H1 (cell line): ENCODE measurements at regions not wholly inside any gene's neighbourhood (a gene's known extent, or its start where the extent isn't known, plus 50 kb on each side); places are given as distances from the start of the nearest gene placed in this dataset.

Experiments
- CTCF ChIA-PET: fragments of 300-600 bp; sonication (Branson Sonifier 250); formaldehyde crosslinking; loops from one replicate; lab custom pipeline; 2021; ENCODE audit not compliant: partially characterized antibody; lab: Charles Lee
- POLR2A ChIA-PET: fragments of 300-600 bp; sonication (Branson Sonifier 250); formaldehyde crosslinking; loops from one replicate; lab custom pipeline; 2021; ENCODE audit warnings: inconsistent platforms; ENCODE audit not compliant: partially characterized antibody; lab: Charles Lee
- DNase-seq, 2 experiments: peaks; one replicate each; pipeline versions ENCODE4 v3.0.0 to v3.0.0-alpha.2; 2010 to 2022; ENCODE audit warnings: low spot score in 2 of 2, low read depth in 1 of 2, mixed read lengths in 1 of 2
- FAIRE-seq: peaks from 2 replicates; lab custom pipeline; 2011; peaks lifted over from hg19 to GRCh38; lab: Jason Lieb, UNC
- H2AFZ ChIP-seq: 2 replicates; pipeline ENCODE4 v1.8.1; 2012; ENCODE audit warnings: low read length, inconsistent platforms
- H2AK5ac ChIP-seq: 2 replicates; pipeline ENCODE4 v1.6.1; 2013; ENCODE audit warnings: low read depth, low read length
- H2BK120ac ChIP-seq: replicated peaks from 2 replicates; pipeline ENCODE3; 2013; ENCODE audit warnings: low read depth, low read length, inconsistent platforms
- H2BK12ac ChIP-seq: 2 replicates; pipeline ENCODE4 v1.6.1; 2013; ENCODE audit warnings: low read depth, low read length
- H2BK15ac ChIP-seq: 2 replicates; pipeline ENCODE4 v1.6.1; 2013; ENCODE audit warnings: low read length
- H2BK20ac ChIP-seq: 2 replicates; pipeline ENCODE4 v1.6.1; 2013; ENCODE audit warnings: low read length
- H2BK5ac ChIP-seq: 2 replicates; pipeline ENCODE4 v1.6.1; 2013; ENCODE audit warnings: low read depth, low read length
- H3K14ac ChIP-seq: 2 replicates; pipeline ENCODE4 v1.6.1; 2013; ENCODE audit warnings: inconsistent platforms; ENCODE audit not compliant: insufficient read length
- H3K18ac ChIP-seq: 2 replicates; pipeline ENCODE4 v1.6.1; 2013; ENCODE audit warnings: low read length; ENCODE audit errors: extremely low read depth
- H3K23ac ChIP-seq: 2 replicates; pipeline ENCODE4 v1.6.1; 2013; ENCODE audit warnings: inconsistent platforms; ENCODE audit not compliant: insufficient read length
- H3K23me2 ChIP-seq: 2 replicates; pipeline ENCODE4 v1.6.1; 2013; ENCODE audit warnings: low read depth, low read length
- H3K27ac ChIP-seq: 2 replicates; pipeline ENCODE4 v1.6.1; 2011; ENCODE audit warnings: low read depth, low read length, inconsistent platforms
- H3K27me3 ChIP-seq, 4 experiments: replicated peaks in 1 of 4; 1 replicate in 1 of 4; 2 replicates in 3 of 4; pipeline versions ENCODE4 v1.6.1 to v1.8.1; 2011 to 2013; ENCODE audit warnings: low read length in 3 of 4, mild to moderate bottlenecking in 3 of 4, inconsistent platforms in 2 of 4, mixed read lengths in 2 of 4, moderate library complexity in 1 of 4; ENCODE audit not compliant: control insufficient read depth in 3 of 4, insufficient read depth in 3 of 4; ENCODE audit errors: extremely low read depth in 1 of 4
- H3K36me3 ChIP-seq, 4 experiments: 2 replicates each; pipeline versions ENCODE4 v1.6.1 to v1.8.1; 2011 to 2013; ENCODE audit warnings: mild to moderate bottlenecking in 4 of 4, low read length in 3 of 4, moderate library complexity in 2 of 4, control low read depth in 1 of 4, inconsistent platforms in 1 of 4; ENCODE audit not compliant: insufficient read depth in 4 of 4, control insufficient read depth in 2 of 4
- H3K4ac ChIP-seq: replicated peaks from 2 replicates; pipeline ENCODE3; 2013; ENCODE audit warnings: low read length, low read depth, mixed read lengths, inconsistent platforms; ENCODE audit not compliant: insufficient read length
- H3K4me1 ChIP-seq, 4 experiments: replicated peaks in 1 of 4; 1 replicate in 1 of 4; 2 replicates in 3 of 4; pipeline versions ENCODE4 v1.6.1 to v1.8.1; 2011 to 2013; ENCODE audit warnings: low read length in 3 of 4, inconsistent platforms in 2 of 4, mixed read lengths in 1 of 4; ENCODE audit not compliant: insufficient read depth in 4 of 4, control insufficient read depth in 3 of 4
- H3K4me2 ChIP-seq, 2 experiments: 2 replicates each; pipeline versions ENCODE4 v1.6.1 to v1.8.1; 2011 to 2013; ENCODE audit warnings: low read depth in 2 of 2, low read length in 2 of 2, control low read depth in 1 of 2, inconsistent platforms in 1 of 2, mild to moderate bottlenecking in 1 of 2; ENCODE audit not compliant: insufficient read depth in 1 of 2
- H3K4me3 ChIP-seq, 4 experiments: fragments of 200-600, 300-600 bp in 1 of 4; sonication (generic), shearing (Covaris generic), sonication (Bioruptor Twin) in 1 of 4; 2 replicates each; pipeline versions ENCODE4 v1.5.1 to v1.8.1; 2011 to 2016; ENCODE audit warnings: low read length in 4 of 4, low read depth in 3 of 4, control low read depth in 2 of 4, inconsistent platforms in 2 of 4, mild to moderate bottlenecking in 2 of 4, mixed read lengths in 1 of 4, moderate library complexity in 1 of 4; ENCODE audit not compliant: insufficient read depth in 2 of 4; ENCODE audit errors: extremely low read depth in 1 of 4
- H3K56ac ChIP-seq: replicated peaks from 2 replicates; pipeline ENCODE3; 2013; ENCODE audit warnings: low read depth, mild to moderate bottlenecking, mixed read lengths, low read length, inconsistent platforms; ENCODE audit not compliant: insufficient read length
- H3K79me1 ChIP-seq: 2 replicates; pipeline ENCODE4 v1.6.1; 2013; ENCODE audit warnings: low read depth, low read length, control low read depth
- H3K79me2 ChIP-seq, 2 experiments: 2 replicates each; pipeline versions ENCODE4 v1.6.1 to v1.8.1; 2012 to 2013; ENCODE audit warnings: low read length in 2 of 2, mild to moderate bottlenecking in 2 of 2, inconsistent platforms in 1 of 2; ENCODE audit not compliant: insufficient read depth in 2 of 2, control insufficient read depth in 1 of 2
- H3K9ac ChIP-seq, 4 experiments: replicated peaks in 1 of 4; 1 replicate in 1 of 4; 2 replicates in 3 of 4; pipeline versions ENCODE4 v1.6.1 to v1.8.1; 2011 to 2013; ENCODE audit warnings: low read depth in 3 of 4, low read length in 3 of 4, control low read depth in 2 of 4, mild to moderate bottlenecking in 2 of 4, moderate library complexity in 2 of 4, inconsistent platforms in 1 of 4; ENCODE audit errors: extremely low read depth in 1 of 4
- H3K9me3 ChIP-seq, 2 experiments: 2 replicates each; pipeline versions ENCODE4 v1.6.1 to v1.8.1; 2012 to 2013; ENCODE audit warnings: mild to moderate bottlenecking in 2 of 2, moderate library complexity in 2 of 2, control low read depth in 1 of 2, inconsistent platforms in 1 of 2, low read depth in 1 of 2, low read length in 1 of 2, mixed read lengths in 1 of 2; ENCODE audit not compliant: insufficient read depth in 2 of 2
- H4K20me1 ChIP-seq, 2 experiments: replicated peaks in 1 of 2; 2 replicates each; pipeline versions ENCODE3 to v1.8.1; 2011 to 2013; ENCODE audit warnings: inconsistent platforms in 2 of 2, low read length in 2 of 2, mild to moderate bottlenecking in 1 of 2; ENCODE audit not compliant: insufficient read depth in 2 of 2, control insufficient read depth in 1 of 2
- H4K5ac ChIP-seq: 2 replicates; pipeline ENCODE4 v1.6.1; 2013; ENCODE audit warnings: low read length, low read depth, mixed read lengths, inconsistent platforms; ENCODE audit not compliant: insufficient read length
- H4K8ac ChIP-seq: 2 replicates; pipeline ENCODE4 v1.8.0; 2013; ENCODE audit warnings: mild to moderate bottlenecking, moderate library complexity, low read length, inconsistent platforms; ENCODE audit not compliant: insufficient read depth; ENCODE audit errors: extremely low read depth
- H4K91ac ChIP-seq: replicated peaks from 2 replicates; pipeline ENCODE3; 2013; ENCODE audit warnings: low read length, mixed read lengths, inconsistent platforms; ENCODE audit not compliant: insufficient read length
- WGBS, 2 experiments: shearing (Covaris generic) in 1 of 2; methylation state at CpG; one replicate each; pipeline versions ENCODE4 v1.1.6 to v1.1.7; 2013 to 2015; ENCODE audit warnings: low lambda C conversion rate in 2 of 2, mixed read lengths in 2 of 2, inconsistent platforms in 1 of 2, low coverage in 1 of 2, missing lambda C conversion rate in 1 of 2; ENCODE audit not compliant: insufficient replicate concordance in 2 of 2, insufficient coverage in 1 of 2, insufficient read length in 1 of 2; ENCODE audit errors: extremely low coverage in 1 of 2, missing lambda C conversion rate in 1 of 2; 5-methylcytosine and 5-hydroxymethylcytosine counted together
- TF ChIP-seq, protein P1 (sequence below): fragments of 300-600 bp; sonication (generic); IDR thresholded peaks from 2 replicates; pipeline ENCODE4 v1.7.1; 2012; ENCODE audit warnings: low read length, moderate library complexity, mild to moderate bottlenecking, inconsistent platforms; ENCODE audit not compliant: insufficient replicate concordance

DNA sequence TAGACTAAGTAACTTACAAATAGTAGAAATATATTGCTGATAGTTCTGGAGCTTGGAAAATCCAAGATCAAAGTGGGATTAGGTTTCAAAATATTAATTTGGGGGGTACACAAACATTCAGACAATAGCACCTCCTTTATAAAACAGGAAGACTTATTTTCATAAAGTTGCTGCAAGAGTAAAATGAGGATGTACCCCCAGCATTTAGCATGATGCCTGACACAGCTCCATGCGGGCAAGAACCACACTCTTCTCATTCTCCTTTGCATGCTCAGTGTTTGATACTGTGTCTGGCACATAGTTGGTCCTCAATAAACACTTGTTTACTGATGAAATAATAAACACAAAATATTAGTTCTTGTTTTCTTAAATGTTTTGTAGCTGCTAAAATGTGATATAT, 332.9 kb downstream of the TFAP2A start:
- Histone ChIP-seq H2AK5ac (no peak overlapping the region), H4K8ac (no peak overlapping the region), H3K4me2 (no peak overlapping the region), H2BK20ac (no peak overlapping the region), H2BK15ac (no peak overlapping the region), H2BK5ac (no peak overlapping the region), H3K23me2 (no peaks in the 10 kb centered on the region), H2BK12ac (no peak overlapping the region), H3K4ac (no peak overlapping the region), H4K5ac (no peak overlapping the region), H3K27me3 (no peaks in the 10 kb centered on the region), H3K56ac (no peak overlapping the region), H3K4me1 (no peaks in the 10 kb centered on the region), H3K9me3 (no peaks in the 10 kb centered on the region), H2AFZ (no peak overlapping the region), H3K36me3 (no peaks in the 10 kb centered on the region), H4K20me1 (no peaks in the 10 kb centered on the region), H3K9ac (no peak overlapping the region), H2BK120ac (no peak overlapping the region), H3K18ac (no peak overlapping the region), H3K27ac (no peak overlapping the region), H3K23ac (no peak overlapping the region), H3K4me3 (no peak overlapping the region), H3K79me2 (no peaks in the 10 kb centered on the region), H3K79me1 (no peaks in the 10 kb centered on the region), H3K14ac (no peak overlapping the region), H4K91ac (no peak overlapping the region)
- DNase-seq (no peak), FAIRE-seq (no peak)
- POLR2A ChIA-PET: no interaction called here
- CTCF ChIA-PET: interaction anchor here (0.5 to 1.1 kb wide), 4 partner anchors 8 to 736 kb away, joined by 3 to 5 read pairs (median 3); no protein-coding TSS in a partner anchor
- 80% methylated on average over 1 of the region's 1 CpG; no CpG with 5 or more reads in 1 of the 2 experiments for WGBS, 2 experiments
- TF ChIP-seq, protein P1, sequence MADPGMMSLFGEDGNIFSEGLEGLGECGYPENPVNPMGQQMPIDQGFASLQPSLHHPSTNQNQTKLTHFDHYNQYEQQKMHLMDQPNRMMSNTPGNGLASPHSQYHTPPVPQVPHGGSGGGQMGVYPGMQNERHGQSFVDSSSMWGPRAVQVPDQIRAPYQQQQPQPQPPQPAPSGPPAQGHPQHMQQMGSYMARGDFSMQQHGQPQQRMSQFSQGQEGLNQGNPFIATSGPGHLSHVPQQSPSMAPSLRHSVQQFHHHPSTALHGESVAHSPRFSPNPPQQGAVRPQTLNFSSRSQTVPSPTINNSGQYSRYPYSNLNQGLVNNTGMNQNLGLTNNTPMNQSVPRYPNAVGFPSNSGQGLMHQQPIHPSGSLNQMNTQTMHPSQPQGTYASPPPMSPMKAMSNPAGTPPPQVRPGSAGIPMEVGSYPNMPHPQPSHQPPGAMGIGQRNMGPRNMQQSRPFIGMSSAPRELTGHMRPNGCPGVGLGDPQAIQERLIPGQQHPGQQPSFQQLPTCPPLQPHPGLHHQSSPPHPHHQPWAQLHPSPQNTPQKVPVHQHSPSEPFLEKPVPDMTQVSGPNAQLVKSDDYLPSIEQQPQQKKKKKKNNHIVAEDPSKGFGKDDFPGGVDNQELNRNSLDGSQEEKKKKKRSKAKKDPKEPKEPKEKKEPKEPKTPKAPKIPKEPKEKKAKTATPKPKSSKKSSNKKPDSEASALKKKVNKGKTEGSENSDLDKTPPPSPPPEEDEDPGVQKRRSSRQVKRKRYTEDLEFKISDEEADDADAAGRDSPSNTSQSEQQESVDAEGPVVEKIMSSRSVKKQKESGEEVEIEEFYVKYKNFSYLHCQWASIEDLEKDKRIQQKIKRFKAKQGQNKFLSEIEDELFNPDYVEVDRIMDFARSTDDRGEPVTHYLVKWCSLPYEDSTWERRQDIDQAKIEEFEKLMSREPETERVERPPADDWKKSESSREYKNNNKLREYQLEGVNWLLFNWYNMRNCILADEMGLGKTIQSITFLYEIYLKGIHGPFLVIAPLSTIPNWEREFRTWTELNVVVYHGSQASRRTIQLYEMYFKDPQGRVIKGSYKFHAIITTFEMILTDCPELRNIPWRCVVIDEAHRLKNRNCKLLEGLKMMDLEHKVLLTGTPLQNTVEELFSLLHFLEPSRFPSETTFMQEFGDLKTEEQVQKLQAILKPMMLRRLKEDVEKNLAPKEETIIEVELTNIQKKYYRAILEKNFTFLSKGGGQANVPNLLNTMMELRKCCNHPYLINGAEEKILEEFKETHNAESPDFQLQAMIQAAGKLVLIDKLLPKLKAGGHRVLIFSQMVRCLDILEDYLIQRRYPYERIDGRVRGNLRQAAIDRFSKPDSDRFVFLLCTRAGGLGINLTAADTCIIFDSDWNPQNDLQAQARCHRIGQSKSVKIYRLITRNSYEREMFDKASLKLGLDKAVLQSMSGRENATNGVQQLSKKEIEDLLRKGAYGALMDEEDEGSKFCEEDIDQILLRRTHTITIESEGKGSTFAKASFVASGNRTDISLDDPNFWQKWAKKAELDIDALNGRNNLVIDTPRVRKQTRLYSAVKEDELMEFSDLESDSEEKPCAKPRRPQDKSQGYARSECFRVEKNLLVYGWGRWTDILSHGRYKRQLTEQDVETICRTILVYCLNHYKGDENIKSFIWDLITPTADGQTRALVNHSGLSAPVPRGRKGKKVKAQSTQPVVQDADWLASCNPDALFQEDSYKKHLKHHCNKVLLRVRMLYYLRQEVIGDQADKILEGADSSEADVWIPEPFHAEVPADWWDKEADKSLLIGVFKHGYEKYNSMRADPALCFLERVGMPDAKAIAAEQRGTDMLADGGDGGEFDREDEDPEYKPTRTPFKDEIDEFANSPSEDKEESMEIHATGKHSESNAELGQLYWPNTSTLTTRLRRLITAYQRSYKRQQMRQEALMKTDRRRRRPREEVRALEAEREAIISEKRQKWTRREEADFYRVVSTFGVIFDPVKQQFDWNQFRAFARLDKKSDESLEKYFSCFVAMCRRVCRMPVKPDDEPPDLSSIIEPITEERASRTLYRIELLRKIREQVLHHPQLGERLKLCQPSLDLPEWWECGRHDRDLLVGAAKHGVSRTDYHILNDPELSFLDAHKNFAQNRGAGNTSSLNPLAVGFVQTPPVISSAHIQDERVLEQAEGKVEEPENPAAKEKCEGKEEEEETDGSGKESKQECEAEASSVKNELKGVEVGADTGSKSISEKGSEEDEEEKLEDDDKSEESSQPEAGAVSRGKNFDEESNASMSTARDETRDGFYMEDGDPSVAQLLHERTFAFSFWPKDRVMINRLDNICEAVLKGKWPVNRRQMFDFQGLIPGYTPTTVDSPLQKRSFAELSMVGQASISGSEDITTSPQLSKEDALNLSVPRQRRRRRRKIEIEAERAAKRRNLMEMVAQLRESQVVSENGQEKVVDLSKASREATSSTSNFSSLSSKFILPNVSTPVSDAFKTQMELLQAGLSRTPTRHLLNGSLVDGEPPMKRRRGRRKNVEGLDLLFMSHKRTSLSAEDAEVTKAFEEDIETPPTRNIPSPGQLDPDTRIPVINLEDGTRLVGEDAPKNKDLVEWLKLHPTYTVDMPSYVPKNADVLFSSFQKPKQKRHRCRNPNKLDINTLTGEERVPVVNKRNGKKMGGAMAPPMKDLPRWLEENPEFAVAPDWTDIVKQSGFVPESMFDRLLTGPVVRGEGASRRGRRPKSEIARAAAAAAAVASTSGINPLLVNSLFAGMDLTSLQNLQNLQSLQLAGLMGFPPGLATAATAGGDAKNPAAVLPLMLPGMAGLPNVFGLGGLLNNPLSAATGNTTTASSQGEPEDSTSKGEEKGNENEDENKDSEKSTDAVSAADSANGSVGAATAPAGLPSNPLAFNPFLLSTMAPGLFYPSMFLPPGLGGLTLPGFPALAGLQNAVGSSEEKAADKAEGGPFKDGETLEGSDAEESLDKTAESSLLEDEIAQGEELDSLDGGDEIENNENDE: no peak
